ENCODE measurements at regions not wholly inside any gene's neighbourhood (a gene's known extent, or its start where the extent isn't known, plus 50 kb on each side); places are given as distances from the start of the nearest gene placed in this dataset.
"Not testable (repeated sequence)": the region's sequence is repeated elsewhere in the genome, so short reads cannot be mapped to it uniquely, and the experiment has no call there.

DNA sequence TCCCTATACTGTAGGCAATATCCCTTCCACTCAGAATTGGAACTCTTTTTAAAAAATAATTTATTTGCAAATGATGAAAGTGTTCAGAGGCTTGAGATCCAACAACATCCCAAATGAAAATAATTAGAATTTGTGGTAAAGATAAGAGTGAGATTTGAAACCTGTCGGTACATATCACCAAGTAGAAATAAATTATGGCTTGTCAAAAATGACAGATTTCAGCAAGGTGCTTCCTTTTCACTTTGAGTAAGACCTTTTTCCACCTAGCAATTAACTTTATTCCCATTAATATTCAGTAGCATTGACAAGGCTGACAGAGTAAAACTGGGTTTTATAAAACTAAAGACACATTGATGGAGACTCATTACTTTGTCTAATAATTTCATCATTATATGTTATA lies 107.7 kb upstream of the PRKD1 start:
- H3K36me3 Mint-ChIP-seq = no peaks in the 10 kb centered on the region

GRCh38 chr14:30045720-30046119 lies 118.1 kb upstream of the PRKD1 start:
- Mint-ChIP-seq H3K9me3 (peaks cover 8% of the 10 kb centered on the region), H3K27ac (peak overlapping the region; percentile 54), H3K36me3 (no peaks in the 10 kb centered on the region), H3K27me3 (no peaks in the 10 kb centered on the region), H3K4me1 (no peaks in the 10 kb centered on the region), H3K4me3 (no peak overlapping the region)
- no peak for ATAC-seq

More for the DNA sequence above, 107.7 kb upstream of the PRKD1 start:
- Mint-ChIP-seq H3K4me1 (no peaks in the 10 kb centered on the region), H3K27me3 (no peaks in the 10 kb centered on the region), H3K4me3 (no peak overlapping the region), H3K9me3 (peaks cover 4% of the 10 kb centered on the region), H3K27ac (no peak overlapping the region)
- ATAC-seq = no peak

GRCh38 chr14:30053103-30053502 lies 125.5 kb upstream of the PRKD1 start:
- Mint-ChIP-seq H3K27ac (no peak overlapping the region), H3K9me3 (no peaks in the 10 kb centered on the region), H3K36me3 (no peaks in the 10 kb centered on the region), H3K4me1 (no peaks in the 10 kb centered on the region), H3K4me3 (no peak overlapping the region), H3K27me3 (no peaks in the 10 kb centered on the region)
- ATAC-seq = no peak

GRCh38 chr14:30054201-30054600 lies 126.6 kb upstream of the PRKD1 start:
- no peak overlapping the region for H3K27ac Mint-ChIP-seq
- H3K9me3 Mint-ChIP-seq = no peaks in the 10 kb centered on the region
- H3K4me3 Mint-ChIP-seq = no peak overlapping the region
- no peaks in the 10 kb centered on the region for H3K36me3 Mint-ChIP-seq
- no peaks in the 10 kb centered on the region for H3K4me1 Mint-ChIP-seq
- no peaks in the 10 kb centered on the region for H3K27me3 Mint-ChIP-seq
- ATAC-seq = no peak

DNA sequence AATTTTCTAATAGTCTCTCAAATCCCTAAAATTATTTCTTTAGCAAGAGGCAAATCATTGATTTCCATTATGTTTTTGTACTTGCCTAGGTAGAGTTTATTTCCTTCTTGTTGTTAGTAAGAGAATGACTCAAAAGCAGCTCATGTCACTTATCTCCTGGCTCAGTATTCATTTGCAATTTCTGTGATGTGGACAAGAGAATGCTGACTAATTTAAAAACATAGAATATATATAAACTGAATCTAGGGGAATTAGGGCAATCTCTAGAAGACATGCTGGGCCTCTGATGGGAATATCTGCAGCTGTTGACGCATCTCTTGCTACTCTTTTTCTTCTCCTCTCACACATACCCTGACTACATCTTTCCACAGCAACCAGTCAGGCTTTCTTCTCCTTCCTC lies 130.8 kb upstream of the PRKD1 start:
- Mint-ChIP-seq H3K27ac (no peak overlapping the region), H3K4me1 (no peaks in the 10 kb centered on the region), H3K27me3 (no peaks in the 10 kb centered on the region), H3K9me3 (no peaks in the 10 kb centered on the region), H3K36me3 (no peaks in the 10 kb centered on the region), H3K4me3 (no peak overlapping the region)
- ATAC-seq = no peak

DNA sequence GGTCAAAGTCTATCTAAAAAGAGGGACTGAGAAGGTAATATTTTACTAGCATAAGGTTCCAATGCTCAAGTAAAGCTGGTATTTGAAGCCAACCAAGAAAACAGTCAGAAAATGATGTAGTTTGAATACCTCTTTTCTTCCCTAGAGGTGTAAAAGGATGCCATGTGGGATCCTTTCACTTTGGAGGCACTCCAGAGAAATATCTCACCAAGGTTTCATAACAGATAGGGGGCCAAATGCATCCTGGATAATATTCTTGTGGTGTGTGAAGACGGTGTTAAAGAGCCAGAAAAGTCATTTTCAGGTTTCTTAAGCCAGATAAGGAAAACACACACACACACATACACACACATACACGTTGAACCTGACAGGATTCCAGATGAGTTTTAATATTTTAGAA lies 136.1 kb upstream of the PRKD1 start:
- no peaks in the 10 kb centered on the region for H3K36me3 Mint-ChIP-seq
- no peak overlapping the region for H3K27ac Mint-ChIP-seq
- ATAC-seq = no peak
- H3K27me3 Mint-ChIP-seq = no peaks in the 10 kb centered on the region
- H3K4me1 Mint-ChIP-seq = no peaks in the 10 kb centered on the region
- H3K4me3 Mint-ChIP-seq = no peak overlapping the region
- H3K9me3 Mint-ChIP-seq = no peaks in the 10 kb centered on the region

DNA sequence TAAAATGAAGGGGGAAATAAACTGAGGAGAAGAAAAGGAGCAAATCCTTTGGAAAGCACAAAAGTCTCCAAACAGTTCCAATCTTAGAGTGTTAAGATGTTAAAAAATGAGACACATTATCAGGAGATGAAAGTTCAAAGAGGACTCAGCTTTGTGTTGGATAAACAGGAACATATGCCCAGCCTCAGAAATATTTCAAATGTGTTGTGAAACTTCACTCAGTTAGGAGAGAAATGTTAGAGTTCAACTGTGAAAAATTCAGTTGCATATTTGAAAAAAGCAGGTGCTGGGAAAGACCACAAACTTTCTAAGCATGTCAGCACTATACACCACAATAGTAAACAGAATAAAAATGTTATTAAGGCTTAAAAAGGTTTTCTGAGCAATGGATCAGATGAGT lies 136.8 kb upstream of the PRKD1 start:
- Mint-ChIP-seq H3K9me3 (no peaks in the 10 kb centered on the region), H3K27ac (no peak overlapping the region), H3K36me3 (no peaks in the 10 kb centered on the region), H3K4me3 (no peak overlapping the region), H3K4me1 (no peaks in the 10 kb centered on the region), H3K27me3 (no peaks in the 10 kb centered on the region)
- ATAC-seq = no peak

GRCh38 chr14:30069536-30069935 lies 141.9 kb upstream of the PRKD1 start:
- Mint-ChIP-seq H3K4me1 (no peaks in the 10 kb centered on the region), H3K27ac (no peak overlapping the region), H3K9me3 (peaks cover 6% of the 10 kb centered on the region), H3K27me3 (no peaks in the 10 kb centered on the region), H3K4me3 (no peak overlapping the region), H3K36me3 (no peaks in the 10 kb centered on the region)
- ATAC-seq = no peak

GRCh38 chr14:30072454-30072853 lies 144.8 kb upstream of the PRKD1 start:
- H3K9me3 Mint-ChIP-seq = peaks cover 10% of the 10 kb centered on the region
- not testable (repeated sequence) for H3K27ac Mint-ChIP-seq, ATAC-seq, H3K4me3 Mint-ChIP-seq, H3K4me1 Mint-ChIP-seq, H3K36me3 Mint-ChIP-seq, H3K27me3 Mint-ChIP-seq

DNA sequence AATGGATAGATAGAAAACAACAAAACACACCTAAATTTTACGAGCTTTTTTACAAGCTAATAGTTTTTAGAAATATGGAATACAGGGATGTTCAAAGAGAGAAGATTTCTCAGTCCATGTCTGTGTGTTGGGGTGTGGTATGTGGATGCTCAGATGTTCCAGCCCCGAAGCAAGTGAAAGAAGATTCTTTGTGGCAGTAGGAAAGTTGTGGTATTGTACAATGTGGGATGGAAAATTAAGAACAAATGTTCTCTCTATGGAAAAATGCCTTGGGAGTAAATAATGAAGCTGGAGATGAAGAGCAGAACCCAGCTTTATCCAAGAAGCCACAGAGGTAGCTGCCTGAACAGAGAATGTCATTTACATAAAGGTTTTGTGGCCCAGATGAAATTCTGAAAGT lies 150.3 kb upstream of the PRKD1 start:
- H3K9me3 Mint-ChIP-seq = peaks cover 8% of the 10 kb centered on the region
- ATAC-seq = no peak
- no peaks in the 10 kb centered on the region for H3K27me3 Mint-ChIP-seq
- no peak overlapping the region for H3K4me3 Mint-ChIP-seq
- no peak overlapping the region for H3K27ac Mint-ChIP-seq
- H3K36me3 Mint-ChIP-seq = no peaks in the 10 kb centered on the region
- no peaks in the 10 kb centered on the region for H3K4me1 Mint-ChIP-seq

GRCh38 chr14:30078811-30079402 lies 151.3 kb upstream of the PRKD1 start:
- H3K27ac Mint-ChIP-seq = no peak overlapping the region

DNA sequence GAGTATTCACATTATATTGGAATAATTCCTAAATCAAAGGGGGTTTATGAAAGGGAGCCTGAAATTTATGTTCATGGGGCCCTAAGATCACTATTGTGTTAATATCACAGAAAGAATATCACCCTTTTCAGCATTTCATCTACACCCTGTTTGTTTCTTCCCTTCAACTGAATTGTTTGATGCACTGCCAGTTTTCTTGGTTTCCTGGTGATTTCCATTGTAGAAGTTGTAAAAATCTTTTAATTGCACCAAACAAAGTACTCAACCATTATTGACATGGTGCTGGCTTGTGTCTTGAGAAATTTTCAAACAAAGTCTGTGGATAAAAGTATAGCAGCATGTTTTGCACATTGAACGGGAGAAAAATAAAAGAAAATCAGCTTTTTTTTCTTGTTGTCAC lies 154.8 kb upstream of the PRKD1 start:
- peaks cover 1% of the 10 kb centered on the region for H3K9me3 Mint-ChIP-seq
- no peaks in the 10 kb centered on the region for H3K4me1 Mint-ChIP-seq
- no peaks in the 10 kb centered on the region for H3K36me3 Mint-ChIP-seq
- H3K4me3 Mint-ChIP-seq = no peak overlapping the region
- no peaks in the 10 kb centered on the region for H3K27me3 Mint-ChIP-seq
- ATAC-seq = no peak
- H3K27ac Mint-ChIP-seq = no peak overlapping the region

More at GRCh38 chr14:30078811-30079402, 151.3 kb upstream of the PRKD1 start:
- Mint-ChIP-seq H3K4me1 (no peaks in the 10 kb centered on the region), H3K27me3 (no peaks in the 10 kb centered on the region), H3K36me3 (no peaks in the 10 kb centered on the region), H3K9me3 (peaks cover 4% of the 10 kb centered on the region), H3K4me3 (no peak overlapping the region)
- no peak for ATAC-seq

- Mint-ChIP-seq H3K27me3 (no peaks in the 10 kb centered on the region), H3K4me1 (no peaks in the 10 kb centered on the region), H3K4me3 (no peak overlapping the region), H3K36me3 (no peaks in the 10 kb centered on the region), H3K9me3 (peaks cover 17% of the 10 kb centered on the region), H3K27ac (no peak overlapping the region)
- ATAC-seq = no peak
Measured at GRCh38 chr14:30084811-30085210, 157.2 kb upstream of the PRKD1 start.

GRCh38 chr14:30085943-30086342 lies 158.3 kb upstream of the PRKD1 start:
- Mint-ChIP-seq H3K27ac (no peak overlapping the region), H3K27me3 (no peaks in the 10 kb centered on the region), H3K4me3 (no peak overlapping the region), H3K4me1 (no peaks in the 10 kb centered on the region), H3K9me3 (peaks cover 24% of the 10 kb centered on the region), H3K36me3 (no peaks in the 10 kb centered on the region)
- ATAC-seq = no peak

DNA sequence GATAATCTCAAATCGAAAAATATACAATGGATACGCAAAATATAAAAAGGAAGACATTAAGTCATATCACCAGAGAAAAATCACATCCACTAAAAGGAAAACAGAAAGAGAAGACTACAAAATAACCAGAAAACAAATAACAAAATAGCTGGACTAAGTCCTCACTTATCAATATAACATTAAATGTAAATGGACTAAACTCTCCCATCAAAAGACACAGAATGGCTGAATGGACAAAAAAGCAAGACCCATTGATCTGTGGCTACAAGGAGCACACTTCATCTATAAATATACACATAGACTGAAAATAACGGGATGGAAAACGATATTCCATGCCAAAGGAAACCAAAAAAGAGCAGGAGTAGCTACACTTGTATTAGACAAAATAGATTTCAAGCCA lies 161.0 kb upstream of the PRKD1 start:
- peaks cover 32% of the 10 kb centered on the region for H3K9me3 Mint-ChIP-seq
- H3K27me3 Mint-ChIP-seq = no peaks in the 10 kb centered on the region
- ATAC-seq = no peak
- no peak overlapping the region for H3K27ac Mint-ChIP-seq
- H3K4me1 Mint-ChIP-seq = no peaks in the 10 kb centered on the region
- no peaks in the 10 kb centered on the region for H3K36me3 Mint-ChIP-seq
- H3K4me3 Mint-ChIP-seq = no peak overlapping the region

DNA sequence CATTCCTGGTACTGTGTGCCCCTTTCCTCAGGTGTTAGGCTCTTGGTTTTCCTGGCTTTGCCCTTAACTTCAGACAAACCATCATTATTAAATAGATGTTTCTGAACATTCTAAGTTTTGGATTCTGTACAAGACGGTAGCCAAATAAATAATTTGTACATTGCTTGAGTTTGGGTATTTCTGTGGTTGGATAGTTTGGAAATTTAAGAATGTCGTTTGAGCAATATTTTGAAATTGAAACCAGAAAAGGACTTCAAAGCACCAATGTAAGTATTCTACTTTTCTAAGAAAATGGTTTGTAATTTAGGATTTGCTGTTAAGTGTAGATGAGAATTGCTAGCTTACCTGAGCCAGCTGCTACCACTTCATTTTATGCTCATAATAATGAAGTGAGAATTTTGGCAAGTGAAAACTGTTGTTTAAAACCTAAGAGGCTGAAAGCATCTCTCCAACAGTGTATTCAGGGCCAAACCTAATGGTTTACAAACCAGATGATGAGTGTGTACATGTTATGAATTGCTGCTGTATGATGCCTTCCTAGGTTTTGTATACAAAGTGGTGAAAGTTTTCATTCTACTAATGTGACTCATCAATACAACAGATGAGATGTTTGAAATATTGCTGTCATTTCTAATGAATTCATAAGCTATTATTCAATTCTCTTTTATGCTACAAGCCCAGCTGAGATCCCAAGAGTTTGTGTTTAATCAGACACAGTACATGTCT lies 181.5 kb upstream of the PRKD1 start:
- no peaks in the 10 kb centered on the region for H3K4me1 Mint-ChIP-seq
- no peak for ATAC-seq
- no peaks in the 10 kb centered on the region for H3K36me3 Mint-ChIP-seq
- peaks cover 2% of the 10 kb centered on the region for H3K9me3 Mint-ChIP-seq
- H3K4me3 Mint-ChIP-seq = no peak overlapping the region
- no peaks in the 10 kb centered on the region for H3K27me3 Mint-ChIP-seq
- no peak overlapping the region for H3K27ac Mint-ChIP-seq

All from stimulated activated memory B cell treated with anti-CD40 and anti-IgM and Interleukin-4, amounts not matched to agents 10 μg/mL and 1 μg/mL and 100 μg/mL, for 72 hours (primary cell).